ENCODE measurements at regions not wholly inside any gene's neighbourhood (a gene's known extent, or its start where the extent isn't known, plus 50 kb on each side); places are given as distances from the start of the nearest gene placed in this dataset.

DNA sequence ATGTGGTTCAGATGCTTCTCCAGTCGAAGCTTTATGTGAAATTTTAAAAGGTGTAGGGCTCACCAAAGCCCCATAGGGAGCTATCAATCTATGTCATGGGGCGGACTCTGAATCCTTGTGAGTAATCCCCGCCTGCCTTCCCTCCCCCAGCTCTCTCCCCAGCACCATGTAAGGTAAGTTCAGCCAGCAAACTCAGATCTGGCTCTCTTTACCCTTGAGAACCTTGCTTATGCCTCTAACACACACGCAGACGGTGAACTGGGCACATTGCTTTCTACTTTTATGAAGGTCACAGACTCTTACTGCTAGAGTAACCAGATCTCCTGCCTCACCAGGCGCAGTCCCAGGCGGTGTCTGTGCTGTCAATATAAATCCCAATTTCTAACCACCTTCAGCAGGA lies 82.6 kb upstream of the CNKSR3 start:
- no peak overlapping the region for H2BK12ac ChIP-seq (ENCODE audit: low read length)
- WGBS, 2 donors (ENCODE audit: extremely low coverage in 2 of 2, insufficient read length in 2 of 2, insufficient replicate concordance in 1 of 2), result no CpG with 5 or more reads among the region's 7 CpGs
- H2AFZ ChIP-seq (ENCODE audit: low read length), result no peak overlapping the region
- no peaks in the 10 kb centered on the region for H3K79me1 ChIP-seq (ENCODE audit: low read depth, low read length)
- H3K23ac ChIP-seq (ENCODE audit: low read depth, low read length, poor library complexity), result no peak overlapping the region
- no peaks in the 10 kb centered on the region for H3K27me3 ChIP-seq (ENCODE audit: control insufficient read depth in 3 of 3, insufficient read depth in 3 of 3, low read depth in 1 of 3, low read length in 3 of 3)
- no peak overlapping the region for H4K8ac ChIP-seq (ENCODE audit: low read depth, low read length)
- no peak overlapping the region for H3K18ac ChIP-seq (ENCODE audit: low read length)
- no peak overlapping the region for H3K4me3 ChIP-seq (ENCODE audit: low read length in 2 of 2)
- H2BK15ac ChIP-seq (ENCODE audit: low read length), result no peak overlapping the region
- H2BK5ac ChIP-seq (ENCODE audit: low read length), result no peak overlapping the region
- H3K14ac ChIP-seq (ENCODE audit: low read length), result no peak overlapping the region
- no peak overlapping the region for H3K27ac ChIP-seq (replicated peaks; ENCODE audit: low read length)
- peaks cover 0 to 15% of the 10 kb centered on the region in 2 donors for H3K4me1 ChIP-seq (ENCODE audit: control insufficient read depth in 2 of 2, insufficient read depth in 1 of 2, low read depth in 1 of 2, low read length in 2 of 2)
- H3K9me3 ChIP-seq (replicated peaks in 1 of 2; ENCODE audit: control insufficient read depth in 2 of 2, insufficient read depth in 1 of 2, low read depth in 1 of 2, low read length in 2 of 2), result no peaks in the 10 kb centered on the region
- H4K91ac ChIP-seq (ENCODE audit: low read depth, low read length, poor library complexity), result no peak overlapping the region
- DNase-seq (ENCODE audit: low spot score), result no peak
- H3K4ac ChIP-seq (ENCODE audit: low read length), result no peak overlapping the region
- no peak overlapping the region for H2BK120ac ChIP-seq (ENCODE audit: low read depth, low read length)
- H3K9ac ChIP-seq (ENCODE audit: low read depth, low read length, poor library complexity), result no peak overlapping the region
- H2AK5ac ChIP-seq (ENCODE audit: low read depth, low read length), result no peak overlapping the region
- H3K4me2 ChIP-seq (ENCODE audit: insufficient read depth, low read length, poor library complexity, severe bottlenecking), result no peak overlapping the region
- no peaks in the 10 kb centered on the region for H3K36me3 ChIP-seq (replicated peaks in 1 of 2; ENCODE audit: control insufficient read depth in 2 of 2, insufficient read depth in 2 of 2, low read length in 2 of 2)

GRCh38 chr6:154594496-154595198 lies 84.2 kb upstream of the CNKSR3 start:
- Histone ChIP-seq H3K9ac (ENCODE audit: low read depth, low read length, poor library complexity) (no peak overlapping the region), H3K4me1 (ENCODE audit: control insufficient read depth in 2 of 2, insufficient read depth in 1 of 2, low read depth in 1 of 2, low read length in 2 of 2) (peaks cover 0 to 15% of the 10 kb centered on the region in 2 donors), H3K27ac (replicated peaks; ENCODE audit: low read length) (no peak overlapping the region), H3K14ac (ENCODE audit: low read length) (no peak overlapping the region), H4K91ac (ENCODE audit: low read depth, low read length, poor library complexity) (no peak overlapping the region), H2BK120ac (ENCODE audit: low read depth, low read length) (no peak overlapping the region), H3K23ac (ENCODE audit: low read depth, low read length, poor library complexity) (no peak overlapping the region), H2BK15ac (ENCODE audit: low read length) (no peak overlapping the region), H3K79me1 (ENCODE audit: low read depth, low read length) (no peaks in the 10 kb centered on the region), H4K8ac (ENCODE audit: low read depth, low read length) (no peak overlapping the region), H2AFZ (ENCODE audit: low read length) (no peak overlapping the region), H3K4ac (ENCODE audit: low read length) (no peak overlapping the region), H3K18ac (ENCODE audit: low read length) (no peak overlapping the region), H3K36me3 (replicated peaks in 1 of 2; ENCODE audit: control insufficient read depth in 2 of 2, insufficient read depth in 2 of 2, low read length in 2 of 2) (no peaks in the 10 kb centered on the region), H3K9me3 (replicated peaks in 1 of 2; ENCODE audit: control insufficient read depth in 2 of 2, insufficient read depth in 1 of 2, low read depth in 1 of 2, low read length in 2 of 2) (no peaks in the 10 kb centered on the region), H3K27me3 (ENCODE audit: control insufficient read depth in 3 of 3, insufficient read depth in 3 of 3, low read depth in 1 of 3, low read length in 3 of 3) (no peaks in the 10 kb centered on the region), H2BK12ac (ENCODE audit: low read length) (no peak overlapping the region), H3K4me3 (ENCODE audit: low read length in 2 of 2) (no peak overlapping the region), H2BK5ac (ENCODE audit: low read length) (no peak overlapping the region), H3K4me2 (ENCODE audit: insufficient read depth, low read length, poor library complexity, severe bottlenecking) (no peak overlapping the region), H2AK5ac (ENCODE audit: low read depth, low read length) (no peak overlapping the region)
- WGBS, 2 donors (ENCODE audit: extremely low coverage in 2 of 2, insufficient read length in 2 of 2, insufficient replicate concordance in 1 of 2), result no CpG with 5 or more reads among the region's 9 CpGs
- no peak for DNase-seq (ENCODE audit: low spot score)

GRCh38 chr6:154595538-154595937 lies 85.1 kb upstream of the CNKSR3 start:
- Histone ChIP-seq H3K4me2 (ENCODE audit: insufficient read depth, low read length, poor library complexity, severe bottlenecking) (no peak overlapping the region), H3K79me1 (ENCODE audit: low read depth, low read length) (no peaks in the 10 kb centered on the region), H2BK5ac (ENCODE audit: low read length) (no peak overlapping the region), H3K27ac (replicated peaks; ENCODE audit: low read length) (no peak overlapping the region), H3K14ac (ENCODE audit: low read length) (no peak overlapping the region), H3K23ac (ENCODE audit: low read depth, low read length, poor library complexity) (no peak overlapping the region), H2BK120ac (ENCODE audit: low read depth, low read length) (no peak overlapping the region), H3K18ac (ENCODE audit: low read length) (no peak overlapping the region), H4K8ac (ENCODE audit: low read depth, low read length) (no peak overlapping the region), H3K9ac (ENCODE audit: low read depth, low read length, poor library complexity) (no peak overlapping the region), H3K27me3 (ENCODE audit: control insufficient read depth in 3 of 3, insufficient read depth in 3 of 3, low read depth in 1 of 3, low read length in 3 of 3) (no peaks in the 10 kb centered on the region), H3K4me3 (ENCODE audit: low read length in 2 of 2) (no peak overlapping the region), H3K4ac (ENCODE audit: low read length) (no peak overlapping the region), H3K36me3 (replicated peaks in 1 of 2; ENCODE audit: control insufficient read depth in 2 of 2, insufficient read depth in 2 of 2, low read length in 2 of 2) (no peaks in the 10 kb centered on the region), H3K9me3 (replicated peaks in 1 of 2; ENCODE audit: control insufficient read depth in 2 of 2, insufficient read depth in 1 of 2, low read depth in 1 of 2, low read length in 2 of 2) (no peaks in the 10 kb centered on the region), H4K91ac (ENCODE audit: low read depth, low read length, poor library complexity) (no peak overlapping the region), H3K4me1 (ENCODE audit: control insufficient read depth in 2 of 2, insufficient read depth in 1 of 2, low read depth in 1 of 2, low read length in 2 of 2) (peaks cover 0 to 15% of the 10 kb centered on the region in 2 donors), H2BK15ac (ENCODE audit: low read length) (no peak overlapping the region), H2AFZ (ENCODE audit: low read length) (no peak overlapping the region), H2BK12ac (ENCODE audit: low read length) (no peak overlapping the region), H2AK5ac (ENCODE audit: low read depth, low read length) (no peak overlapping the region)
- no CpG with 5 or more reads among the region's 1 CpG for WGBS, 2 donors (ENCODE audit: extremely low coverage in 2 of 2, insufficient read length in 2 of 2, insufficient replicate concordance in 1 of 2)
- no peak for DNase-seq (ENCODE audit: low spot score)

- no peak overlapping the region for H3K9ac ChIP-seq (ENCODE audit: low read depth, low read length, poor library complexity)
- no peak overlapping the region for H4K91ac ChIP-seq (ENCODE audit: low read depth, low read length, poor library complexity)
- H3K27ac ChIP-seq (replicated peaks; ENCODE audit: low read length), result no peak overlapping the region
- no peaks in the 10 kb centered on the region for H3K36me3 ChIP-seq (replicated peaks in 1 of 2; ENCODE audit: control insufficient read depth in 2 of 2, insufficient read depth in 2 of 2, low read length in 2 of 2)
- no peak overlapping the region for H3K4ac ChIP-seq (ENCODE audit: low read length)
- H3K18ac ChIP-seq (ENCODE audit: low read length), result no peak overlapping the region
- no peak overlapping the region for H2AFZ ChIP-seq (ENCODE audit: low read length)
- no peak overlapping the region for H2BK15ac ChIP-seq (ENCODE audit: low read length)
- no peak overlapping the region for H4K8ac ChIP-seq (ENCODE audit: low read depth, low read length)
- no peak overlapping the region for H2BK120ac ChIP-seq (ENCODE audit: low read depth, low read length)
- H2AK5ac ChIP-seq (ENCODE audit: low read depth, low read length), result no peak overlapping the region
- no peak for DNase-seq (ENCODE audit: low spot score)
- H3K14ac ChIP-seq (ENCODE audit: low read length), result no peak overlapping the region
- H3K79me1 ChIP-seq (ENCODE audit: low read depth, low read length), result no peaks in the 10 kb centered on the region
- H3K27me3 ChIP-seq (ENCODE audit: control insufficient read depth in 3 of 3, insufficient read depth in 3 of 3, low read depth in 1 of 3, low read length in 3 of 3), result no peaks in the 10 kb centered on the region
- WGBS, 2 donors (ENCODE audit: extremely low coverage in 2 of 2, insufficient read length in 2 of 2, insufficient replicate concordance in 1 of 2), result no CpG with 5 or more reads among the region's 2 CpGs
- no peak overlapping the region for H3K23ac ChIP-seq (ENCODE audit: low read depth, low read length, poor library complexity)
- H3K4me2 ChIP-seq (ENCODE audit: insufficient read depth, low read length, poor library complexity, severe bottlenecking), result no peak overlapping the region
- H3K4me1 ChIP-seq (ENCODE audit: control insufficient read depth in 2 of 2, insufficient read depth in 1 of 2, low read depth in 1 of 2, low read length in 2 of 2), result peaks cover 0 to 15% of the 10 kb centered on the region in 2 donors
- no peaks in the 10 kb centered on the region for H3K9me3 ChIP-seq (replicated peaks in 1 of 2; ENCODE audit: control insufficient read depth in 2 of 2, insufficient read depth in 1 of 2, low read depth in 1 of 2, low read length in 2 of 2)
- no peak overlapping the region for H2BK5ac ChIP-seq (ENCODE audit: low read length)
- no peak overlapping the region for H2BK12ac ChIP-seq (ENCODE audit: low read length)
- H3K4me3 ChIP-seq (ENCODE audit: low read length in 2 of 2), result no peak overlapping the region
These were observed 85.5 kb upstream of the CNKSR3 start for GRCh38 chr6:154596009-154596408.
